Choroid plexus epithelial cell (primary cell): ENCODE measurements at regions not wholly inside any gene's neighbourhood (a gene's known extent, or its start where the extent isn't known, plus 50 kb on each side); places are given as distances from the start of the nearest gene placed in this dataset.
"Not testable (repeated sequence)": the region's sequence is repeated elsewhere in the genome, so short reads cannot be mapped to it uniquely, and the experiment has no call there.

Experiments
- DNase-seq: peaks from one replicate; pipeline ENCODE4 v3.0.0-alpha.2; 2010; ENCODE audit warnings: low read depth
- H3K4me3 ChIP-seq: 2 replicates; pipeline ENCODE4 v1.5.1; 2011; ENCODE audit warnings: low read depth, mild to moderate bottlenecking, control low read depth, low read length, moderate library complexity
- TF ChIP-seq, protein P1 (sequence below): conservative IDR thresholded peaks from 2 replicates; pipeline ENCODE4 v1.5.1; 2011; ENCODE audit warnings: low read depth, mild to moderate bottlenecking, control low read depth, inconsistent platforms, low read length, moderate library complexity

DNA sequence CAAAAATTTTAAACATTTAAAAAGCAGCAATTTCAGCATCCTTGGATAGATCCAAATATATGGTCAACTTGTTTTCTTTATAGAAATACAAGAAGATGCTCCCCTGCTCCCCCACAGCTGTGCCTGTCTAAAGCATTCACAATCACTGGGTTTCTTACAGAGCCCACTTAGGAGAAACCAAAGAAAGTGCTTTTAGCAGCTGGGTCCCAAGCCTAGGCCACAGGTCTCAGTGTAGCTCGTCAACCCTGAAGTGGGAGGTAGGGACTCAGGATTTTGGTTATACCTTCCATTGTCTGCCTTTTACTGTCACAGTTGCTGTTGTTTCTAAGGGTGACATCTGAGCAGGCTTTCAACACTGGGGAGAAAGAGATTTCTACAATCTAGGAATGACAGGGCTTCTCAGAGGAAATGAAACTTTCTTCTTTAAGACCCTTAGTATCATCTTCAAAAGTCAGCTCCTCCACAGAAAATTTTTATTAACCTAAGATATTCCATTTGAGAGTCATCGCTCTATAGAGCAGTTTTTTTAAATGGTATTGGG lies 199.3 kb upstream of the CMC1 start:
- no peak overlapping the region for H3K4me3 ChIP-seq
- no peak for DNase-seq
- TF ChIP-seq, protein P1, sequence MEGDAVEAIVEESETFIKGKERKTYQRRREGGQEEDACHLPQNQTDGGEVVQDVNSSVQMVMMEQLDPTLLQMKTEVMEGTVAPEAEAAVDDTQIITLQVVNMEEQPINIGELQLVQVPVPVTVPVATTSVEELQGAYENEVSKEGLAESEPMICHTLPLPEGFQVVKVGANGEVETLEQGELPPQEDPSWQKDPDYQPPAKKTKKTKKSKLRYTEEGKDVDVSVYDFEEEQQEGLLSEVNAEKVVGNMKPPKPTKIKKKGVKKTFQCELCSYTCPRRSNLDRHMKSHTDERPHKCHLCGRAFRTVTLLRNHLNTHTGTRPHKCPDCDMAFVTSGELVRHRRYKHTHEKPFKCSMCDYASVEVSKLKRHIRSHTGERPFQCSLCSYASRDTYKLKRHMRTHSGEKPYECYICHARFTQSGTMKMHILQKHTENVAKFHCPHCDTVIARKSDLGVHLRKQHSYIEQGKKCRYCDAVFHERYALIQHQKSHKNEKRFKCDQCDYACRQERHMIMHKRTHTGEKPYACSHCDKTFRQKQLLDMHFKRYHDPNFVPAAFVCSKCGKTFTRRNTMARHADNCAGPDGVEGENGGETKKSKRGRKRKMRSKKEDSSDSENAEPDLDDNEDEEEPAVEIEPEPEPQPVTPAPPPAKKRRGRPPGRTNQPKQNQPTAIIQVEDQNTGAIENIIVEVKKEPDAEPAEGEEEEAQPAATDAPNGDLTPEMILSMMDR, result no peak

GRCh38 chr3:28042707-28043106 lies 198.7 kb upstream of the CMC1 start:
- TF ChIP-seq, protein P1, result no peak
- no peak for DNase-seq

GRCh38 chr3:28050120-28050519 lies 191.3 kb upstream of the CMC1 start:
- no peak overlapping the region for H3K4me3 ChIP-seq
- DNase-seq, result peak; percentile 7
- TF ChIP-seq, protein P1, result no peak

More at GRCh38 chr3:28042707-28043106, 198.7 kb upstream of the CMC1 start:
- H3K4me3 ChIP-seq, result no peak overlapping the region

DNA sequence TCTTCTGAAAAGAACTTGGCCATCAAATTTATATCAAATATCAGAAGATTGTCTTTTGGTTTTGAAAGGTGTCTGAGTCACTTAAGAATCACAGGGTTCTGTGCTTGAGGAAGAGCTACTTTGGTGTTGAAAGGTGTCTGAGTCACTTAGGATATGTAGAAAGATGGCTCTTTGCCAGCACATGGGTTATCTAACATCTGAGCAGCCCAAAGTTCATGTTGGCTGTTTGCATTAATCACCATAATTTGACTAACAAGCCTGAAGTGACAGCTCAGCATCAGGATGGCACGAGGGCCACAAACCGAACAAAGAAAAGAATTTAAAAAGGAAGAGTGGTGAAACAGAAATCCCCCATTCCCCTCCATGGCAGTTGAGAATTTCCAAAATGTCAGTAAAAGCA lies 190.5 kb upstream of the CMC1 start:
- no peak overlapping the region for H3K4me3 ChIP-seq
- peak; percentile 67 for DNase-seq
- TF ChIP-seq, protein P1, result no peak

DNA sequence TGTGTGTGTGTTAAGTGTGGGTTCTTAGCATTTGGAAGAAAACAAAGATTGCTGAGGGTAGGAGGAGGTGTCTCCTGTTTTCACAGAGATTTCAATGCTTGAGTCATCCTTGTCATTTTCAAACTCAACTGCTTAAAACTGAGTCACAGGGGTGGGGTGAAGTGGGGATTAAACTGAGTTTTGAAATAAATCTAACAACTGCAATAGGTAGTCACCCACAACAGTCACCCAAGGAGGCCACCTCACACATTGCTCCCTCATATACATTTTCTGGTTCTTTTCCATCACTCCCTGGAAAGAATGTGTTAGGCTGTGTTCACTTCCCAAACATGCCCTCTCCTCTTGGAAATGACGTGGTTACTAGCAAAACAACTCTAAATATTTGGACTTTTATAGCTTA lies 187.7 kb upstream of the CMC1 start:
- TF ChIP-seq, protein P1, result no peak
- DNase-seq, result peak; percentile 35
- no peak overlapping the region for H3K4me3 ChIP-seq

GRCh38 chr3:28056806-28057205 lies 184.6 kb upstream of the CMC1 start:
- no peak overlapping the region for H3K4me3 ChIP-seq
- DNase-seq, result no peak
- TF ChIP-seq, protein P1, result no peak

DNA sequence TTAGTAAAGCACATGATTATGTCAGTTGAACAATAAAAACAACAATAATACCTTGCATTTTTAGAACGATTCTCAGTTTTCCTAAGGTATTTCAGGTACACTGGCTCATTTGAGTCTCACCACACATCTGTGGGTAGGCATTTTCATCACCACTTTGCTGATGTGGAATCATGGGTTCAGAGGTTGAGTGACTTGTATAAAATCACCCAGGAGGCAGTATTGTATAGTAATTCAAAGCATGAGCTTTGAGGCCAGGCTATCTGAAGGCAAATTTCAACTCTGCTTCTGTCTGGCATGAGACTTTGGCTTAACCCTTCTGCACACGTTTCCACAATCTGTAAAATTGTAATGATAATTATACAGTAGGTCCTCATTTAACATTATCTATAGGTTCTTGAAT lies 183.9 kb upstream of the CMC1 start:
- H3K4me3 ChIP-seq, result no peak overlapping the region
- TF ChIP-seq, protein P1, result no peak
- DNase-seq, result no peak

- not testable (repeated sequence) for DNase-seq, H3K4me3 ChIP-seq
Observed at GRCh38 chr3:28059199-28059598, 182.2 kb upstream of the CMC1 start.
